Fibroblast of the aortic adventitia (primary cell): ENCODE measurements at regions not wholly inside any gene's neighbourhood (a gene's known extent, or its start where the extent isn't known, plus 50 kb on each side); places are given as distances from the start of the nearest gene placed in this dataset.

Experiments used
- DNase-seq: peaks from one replicate; pipeline ENCODE4 v3.0.0-alpha.2; 2010; ENCODE audit warnings: low read depth
- H3K4me3 ChIP-seq: 2 replicates; pipeline ENCODE4 v1.5.1; 2011; ENCODE audit warnings: low read depth, mild to moderate bottlenecking, control low read depth, low read length, moderate library complexity
- CTCF ChIP-seq: IDR thresholded peaks from 2 replicates; pipeline ENCODE4 v1.5.1; 2011; ENCODE audit warnings: mild to moderate bottlenecking, low read length, control low read depth, inconsistent platforms; ENCODE audit not compliant: insufficient read depth

GRCh38 chr20:60171738-60172137 lies 213.5 kb downstream of the CDH26 start:
- H3K4me3 ChIP-seq: no peak overlapping the region
- TF ChIP-seq CTCF: no peak
- no peak for DNase-seq

GRCh38 chr20:60172346-60172984 lies 214.2 kb downstream of the CDH26 start:
- H3K4me3 ChIP-seq: no peak overlapping the region
- no peak for TF ChIP-seq CTCF
- no peak for DNase-seq

- no peak for TF ChIP-seq CTCF
- DNase-seq: no peak
- no peak overlapping the region for H3K4me3 ChIP-seq
Observed at GRCh38 chr20:60177080-60177479, 218.9 kb downstream of the CDH26 start.

GRCh38 chr20:60180986-60181385 lies 222.8 kb downstream of the CDH26 start:
- no peak for TF ChIP-seq CTCF
- no peak for DNase-seq
- H3K4me3 ChIP-seq: no peak overlapping the region

GRCh38 chr20:60186412-60186811 lies 228.2 kb downstream of the CDH26 start:
- no peak overlapping the region for H3K4me3 ChIP-seq
- no peak for DNase-seq
- TF ChIP-seq CTCF: no peak

- H3K4me3 ChIP-seq: no peak overlapping the region
- no peak for TF ChIP-seq CTCF
- no peak for DNase-seq
Observed at GRCh38 chr20:60187683-60188082, 229.5 kb downstream of the CDH26 start.

- no peak overlapping the region for H3K4me3 ChIP-seq
- TF ChIP-seq CTCF: no peak
- DNase-seq: no peak
Observed at GRCh38 chr20:60191014-60191413, 232.8 kb downstream of the CDH26 start.
